ENCODE measurements at regions not wholly inside any gene's neighbourhood (a gene's known extent, or its start where the extent isn't known, plus 50 kb on each side); places are given as distances from the start of the nearest gene placed in this dataset.

DNA sequence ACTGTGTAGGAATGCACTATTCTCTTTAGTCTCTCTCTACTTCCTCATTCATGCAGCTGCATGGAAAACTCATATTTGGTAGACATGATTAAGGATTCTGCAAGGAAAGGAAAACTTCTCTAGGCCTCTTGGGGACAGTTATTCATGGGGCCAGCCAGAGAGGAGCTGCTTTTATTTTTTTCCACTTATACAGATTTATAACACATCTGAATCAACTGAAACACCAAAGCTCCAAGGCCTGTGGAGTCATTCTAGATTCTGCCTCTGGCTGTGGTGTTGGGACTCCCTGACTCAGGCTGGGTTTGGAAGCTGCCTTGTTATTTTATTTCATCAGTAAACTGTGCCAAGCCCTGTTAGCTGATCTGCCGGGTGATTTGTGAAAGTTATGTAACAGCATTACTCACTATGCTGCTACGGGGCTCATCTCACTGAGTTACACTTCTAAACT lies 83.9 kb upstream of the EDEM3 start:
- Histone ChIP-seq H3K4me1 (ENCODE audit: control insufficient read depth, insufficient read depth, low read length) (no peaks in the 10 kb centered on the region), H3K36me3 (ENCODE audit: control insufficient read depth, insufficient read depth, low read length) (no peaks in the 10 kb centered on the region), H3K27ac (ENCODE audit: low read length) (no peak overlapping the region), H3K4me3 (ENCODE audit: low read depth in 2 of 2, low read length in 2 of 2) (no peak overlapping the region), H3K27me3 (ENCODE audit: control insufficient read depth, insufficient read depth, low read length) (no peaks in the 10 kb centered on the region), H3K9me3 (ENCODE audit: control insufficient read depth, insufficient read depth, low read depth, low read length) (no peaks in the 10 kb centered on the region)
- in situ Hi-C loops (cut with HindIII; ENCODE audit: low pct_unique_long_range_greater_than_20kb, low sequenced_read_pairs) = no loop called here
- intact Hi-C loops (cut with micrococcal nuclease; ENCODE audit: unreplicated experiment) = no loop called here
- no peak for DNase-seq (ENCODE audit: low read depth, low spot score)
- TF ChIP-seq SIN3A (IDR thresholded peaks at IDR 0.05; ENCODE audit: borderline replicate concordance, insufficient read depth, low read depth, low read length) (no peak), POLR2AphosphoS5 (IDR thresholded peaks at IDR 0.05; ENCODE audit: low read depth, low read length) (no peak), TCF7L2 (IDR thresholded peaks at IDR 0.05; ENCODE audit: low read depth, low read length) (no peak)
- TF ChIP-seq, protein P1, sequence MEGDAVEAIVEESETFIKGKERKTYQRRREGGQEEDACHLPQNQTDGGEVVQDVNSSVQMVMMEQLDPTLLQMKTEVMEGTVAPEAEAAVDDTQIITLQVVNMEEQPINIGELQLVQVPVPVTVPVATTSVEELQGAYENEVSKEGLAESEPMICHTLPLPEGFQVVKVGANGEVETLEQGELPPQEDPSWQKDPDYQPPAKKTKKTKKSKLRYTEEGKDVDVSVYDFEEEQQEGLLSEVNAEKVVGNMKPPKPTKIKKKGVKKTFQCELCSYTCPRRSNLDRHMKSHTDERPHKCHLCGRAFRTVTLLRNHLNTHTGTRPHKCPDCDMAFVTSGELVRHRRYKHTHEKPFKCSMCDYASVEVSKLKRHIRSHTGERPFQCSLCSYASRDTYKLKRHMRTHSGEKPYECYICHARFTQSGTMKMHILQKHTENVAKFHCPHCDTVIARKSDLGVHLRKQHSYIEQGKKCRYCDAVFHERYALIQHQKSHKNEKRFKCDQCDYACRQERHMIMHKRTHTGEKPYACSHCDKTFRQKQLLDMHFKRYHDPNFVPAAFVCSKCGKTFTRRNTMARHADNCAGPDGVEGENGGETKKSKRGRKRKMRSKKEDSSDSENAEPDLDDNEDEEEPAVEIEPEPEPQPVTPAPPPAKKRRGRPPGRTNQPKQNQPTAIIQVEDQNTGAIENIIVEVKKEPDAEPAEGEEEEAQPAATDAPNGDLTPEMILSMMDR (IDR thresholded peaks at IDR 0.05) = no peak
- TF ChIP-seq, protein P2, sequence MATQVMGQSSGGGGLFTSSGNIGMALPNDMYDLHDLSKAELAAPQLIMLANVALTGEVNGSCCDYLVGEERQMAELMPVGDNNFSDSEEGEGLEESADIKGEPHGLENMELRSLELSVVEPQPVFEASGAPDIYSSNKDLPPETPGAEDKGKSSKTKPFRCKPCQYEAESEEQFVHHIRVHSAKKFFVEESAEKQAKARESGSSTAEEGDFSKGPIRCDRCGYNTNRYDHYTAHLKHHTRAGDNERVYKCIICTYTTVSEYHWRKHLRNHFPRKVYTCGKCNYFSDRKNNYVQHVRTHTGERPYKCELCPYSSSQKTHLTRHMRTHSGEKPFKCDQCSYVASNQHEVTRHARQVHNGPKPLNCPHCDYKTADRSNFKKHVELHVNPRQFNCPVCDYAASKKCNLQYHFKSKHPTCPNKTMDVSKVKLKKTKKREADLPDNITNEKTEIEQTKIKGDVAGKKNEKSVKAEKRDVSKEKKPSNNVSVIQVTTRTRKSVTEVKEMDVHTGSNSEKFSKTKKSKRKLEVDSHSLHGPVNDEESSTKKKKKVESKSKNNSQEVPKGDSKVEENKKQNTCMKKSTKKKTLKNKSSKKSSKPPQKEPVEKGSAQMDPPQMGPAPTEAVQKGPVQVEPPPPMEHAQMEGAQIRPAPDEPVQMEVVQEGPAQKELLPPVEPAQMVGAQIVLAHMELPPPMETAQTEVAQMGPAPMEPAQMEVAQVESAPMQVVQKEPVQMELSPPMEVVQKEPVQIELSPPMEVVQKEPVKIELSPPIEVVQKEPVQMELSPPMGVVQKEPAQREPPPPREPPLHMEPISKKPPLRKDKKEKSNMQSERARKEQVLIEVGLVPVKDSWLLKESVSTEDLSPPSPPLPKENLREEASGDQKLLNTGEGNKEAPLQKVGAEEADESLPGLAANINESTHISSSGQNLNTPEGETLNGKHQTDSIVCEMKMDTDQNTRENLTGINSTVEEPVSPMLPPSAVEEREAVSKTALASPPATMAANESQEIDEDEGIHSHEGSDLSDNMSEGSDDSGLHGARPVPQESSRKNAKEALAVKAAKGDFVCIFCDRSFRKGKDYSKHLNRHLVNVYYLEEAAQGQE (IDR thresholded peaks at IDR 0.05; ENCODE audit: insufficient read depth in 1 of 2, low read depth in 2 of 2, low read length in 1 of 2) = no peak
- no peak for ATAC-seq
- ChIA-PET POLR2A (no interaction called here), CTCF (no interaction called here)
- no TSS peak for BruUV-seq (replicated peaks)

DNA sequence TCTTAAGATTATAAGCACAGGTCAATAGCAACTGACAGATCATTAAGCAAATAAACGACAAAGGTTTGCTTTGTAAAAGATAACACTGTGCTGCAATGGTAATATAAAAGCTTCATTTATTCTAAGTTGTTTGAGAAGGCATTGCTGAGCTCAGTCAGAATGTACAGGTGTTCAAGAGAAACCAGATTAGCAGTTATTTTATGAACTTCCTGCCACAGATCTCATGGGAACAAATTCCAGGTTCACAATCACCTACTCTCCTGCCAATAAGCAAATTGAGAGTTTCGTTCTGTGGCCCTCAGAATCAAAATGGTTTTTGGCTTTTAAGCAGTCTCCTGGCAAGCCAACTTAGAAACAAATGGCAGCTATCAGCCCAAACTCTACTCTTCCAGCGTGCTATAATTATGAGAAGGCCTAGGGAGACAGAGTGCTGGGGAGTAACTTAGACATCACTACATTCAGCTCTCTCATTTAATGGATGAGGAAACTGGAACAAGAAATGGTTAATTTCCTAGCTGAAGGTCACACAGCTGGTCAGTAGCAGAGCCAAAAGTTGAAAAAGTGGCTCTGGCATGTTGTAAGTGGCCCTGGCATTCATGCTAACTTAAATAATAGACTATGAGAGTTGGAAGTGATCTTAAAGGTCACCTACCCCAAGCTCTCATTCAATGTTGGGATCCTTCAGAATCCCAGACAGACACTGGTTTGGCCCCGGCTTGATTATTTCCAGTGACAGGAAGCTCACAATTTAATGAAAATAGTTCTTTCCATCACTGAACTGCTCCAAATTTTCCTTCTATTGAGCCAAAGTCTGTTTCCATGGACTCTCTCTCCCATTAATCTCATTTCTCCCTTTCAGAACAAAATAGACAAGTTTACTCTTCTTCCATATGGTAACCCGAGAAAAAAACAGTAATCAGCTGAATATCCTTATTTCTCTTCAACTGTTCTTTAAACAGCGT lies 82.6 kb upstream of the EDEM3 start:
- in situ Hi-C loops (cut with HindIII; ENCODE audit: low pct_unique_long_range_greater_than_20kb, low sequenced_read_pairs) (no loop called here), intact Hi-C loops (cut with micrococcal nuclease; ENCODE audit: unreplicated experiment) (no loop called here)
- Histone ChIP-seq H3K27me3 (ENCODE audit: control insufficient read depth, insufficient read depth, low read length) (no peaks in the 10 kb centered on the region), H3K36me3 (ENCODE audit: control insufficient read depth, insufficient read depth, low read length) (no peaks in the 10 kb centered on the region), H3K27ac (ENCODE audit: low read length) (no peak overlapping the region), H3K9me3 (ENCODE audit: control insufficient read depth, insufficient read depth, low read depth, low read length) (no peaks in the 10 kb centered on the region), H3K4me3 (ENCODE audit: low read depth in 2 of 2, low read length in 2 of 2) (no peak overlapping the region), H3K4me1 (ENCODE audit: control insufficient read depth, insufficient read depth, low read length) (no peaks in the 10 kb centered on the region)
- TF ChIP-seq SIN3A (IDR thresholded peaks at IDR 0.05; ENCODE audit: borderline replicate concordance, insufficient read depth, low read depth, low read length) = no peak
- TF ChIP-seq, protein P2 (IDR thresholded peaks at IDR 0.05; ENCODE audit: insufficient read depth in 1 of 2, low read depth in 2 of 2, low read length in 1 of 2) = no peak
- no peak for TF ChIP-seq POLR2AphosphoS5 (IDR thresholded peaks at IDR 0.05; ENCODE audit: low read depth, low read length)
- TF ChIP-seq TCF7L2 (IDR thresholded peaks at IDR 0.05; ENCODE audit: low read depth, low read length) = no peak
- TF ChIP-seq, protein P1 (IDR thresholded peaks at IDR 0.05) = no peak
- POLR2A ChIA-PET = interaction anchor here (0.6 kb wide), 1 partner anchor 9 kb away, joined by 7 read pairs; no protein-coding TSS in a partner anchor
- DNase-seq (ENCODE audit: low read depth, low spot score) = no peak
- ATAC-seq = no peak
- CTCF ChIA-PET = no interaction called here
- BruUV-seq (replicated peaks) = no TSS peak

All from Panc1 (cell line).